ENCODE measurements at regions not wholly inside any gene's neighbourhood (a gene's known extent, or its start where the extent isn't known, plus 50 kb on each side); places are given as distances from the start of the nearest gene placed in this dataset.
"Not testable (repeated sequence)": the region's sequence is repeated elsewhere in the genome, so short reads cannot be mapped to it uniquely, and the experiment has no call there.

DNA sequence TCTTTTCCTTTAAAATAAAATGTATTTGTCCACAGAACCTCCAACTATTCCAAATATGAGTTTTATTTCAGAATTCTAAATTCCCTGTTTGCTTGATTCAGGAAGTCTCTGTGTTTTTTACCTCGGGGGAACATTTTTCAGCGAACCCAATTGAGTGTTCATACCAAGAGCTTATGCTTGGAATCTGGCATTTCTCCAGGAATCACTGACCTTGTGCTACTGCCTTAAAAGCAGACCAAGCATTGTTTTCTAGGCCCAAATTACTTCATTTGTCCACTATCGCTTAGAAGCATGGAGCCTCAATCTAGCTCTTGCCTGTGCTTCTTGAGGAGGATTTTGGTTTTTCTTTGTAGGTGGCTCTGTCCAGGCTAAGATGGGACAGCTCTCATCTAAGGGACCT is 59.4 kb downstream of the EBLN1 start:
- no peak overlapping the region for H3K4me3 Mint-ChIP-seq
- no peaks in the 10 kb centered on the region for H3K36me3 Mint-ChIP-seq (ENCODE audit: low read depth)
- no peak overlapping the region for H3K27ac Mint-ChIP-seq

DNA sequence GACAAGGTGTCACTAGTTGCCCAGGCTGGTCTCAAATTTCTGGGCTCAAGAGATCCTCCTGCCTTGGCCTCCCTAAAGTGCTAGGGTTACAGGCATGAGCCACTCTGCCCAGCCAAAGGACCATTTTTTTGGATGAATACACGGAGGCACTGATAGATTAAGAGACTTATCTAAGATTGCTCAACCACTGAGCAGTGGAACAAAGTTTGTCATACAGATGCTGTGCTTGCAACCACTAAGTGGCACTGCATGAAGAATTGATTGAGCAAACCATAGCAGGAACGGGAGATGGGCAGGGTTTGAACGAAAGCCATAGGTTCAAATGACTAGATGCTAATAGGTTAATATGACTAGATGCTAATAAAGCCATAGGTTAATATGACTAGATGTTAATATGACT is 61.1 kb downstream of the EBLN1 start:
- peaks cover 24% of the 10 kb centered on the region for H3K27me3 Mint-ChIP-seq
- no peak for DNase-seq
- no peak overlapping the region for H3K4me3 Mint-ChIP-seq

More for the DNA sequence above, 59.4 kb downstream of the EBLN1 start:
- ATAC-seq (no peak), DNase-seq (no peak)
- Mint-ChIP-seq H3K27me3 (peaks cover 15% of the 10 kb centered on the region), H3K4me1 (peaks cover 7% of the 10 kb centered on the region)
- H3K9me3 ChIP-seq (ENCODE audit: control insufficient read depth, low read length, poor library complexity, severe bottlenecking): no peaks in the 10 kb centered on the region

GRCh38 chr10:22152403-22152802 is 65.4 kb downstream of the EBLN1 start:
- no peak overlapping the region for H3K4me3 Mint-ChIP-seq
- DNase-seq: no peak

More for the DNA sequence above, 61.1 kb downstream of the EBLN1 start:
- no peaks in the 10 kb centered on the region for H3K9me3 ChIP-seq (ENCODE audit: control insufficient read depth, low read length, poor library complexity, severe bottlenecking)
- no peak for ATAC-seq
- Mint-ChIP-seq H3K36me3 (ENCODE audit: low read depth) (no peaks in the 10 kb centered on the region), H3K4me1 (peaks cover 7% of the 10 kb centered on the region), H3K27ac (no peak overlapping the region)

DNA sequence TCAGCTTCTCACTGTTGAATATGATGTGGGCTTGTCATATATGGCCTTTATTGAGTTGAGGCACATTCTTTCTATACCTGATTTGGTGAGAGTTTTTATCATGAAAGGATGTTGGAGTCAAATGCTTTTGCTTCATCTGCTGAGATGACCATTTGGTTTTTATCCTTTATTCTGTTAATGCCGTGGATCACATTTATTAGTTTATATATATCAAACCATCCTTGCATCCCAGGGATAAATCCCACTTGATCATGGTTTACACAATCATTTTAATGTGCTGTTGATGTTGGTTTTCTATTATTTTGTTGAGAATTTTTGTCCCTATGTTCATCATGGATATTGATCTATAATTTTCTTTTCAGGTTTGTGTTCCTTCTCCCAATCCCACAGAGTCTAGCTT is 67.0 kb downstream of the EBLN1 start:
- Mint-ChIP-seq H3K4me1 (no peaks in the 10 kb centered on the region), H3K4me3 (no peak overlapping the region), H3K36me3 (ENCODE audit: low read depth) (no peaks in the 10 kb centered on the region), H3K27me3 (peaks cover 18% of the 10 kb centered on the region), H3K27ac (no peak overlapping the region)
- ATAC-seq (no peak), DNase-seq (no peak)
- no peaks in the 10 kb centered on the region for H3K9me3 ChIP-seq (ENCODE audit: control insufficient read depth, low read length, poor library complexity, severe bottlenecking)

More at GRCh38 chr10:22152403-22152802, 65.4 kb downstream of the EBLN1 start:
- H3K36me3 Mint-ChIP-seq (ENCODE audit: low read depth): no peaks in the 10 kb centered on the region
- H3K9me3 ChIP-seq (ENCODE audit: control insufficient read depth, low read length, poor library complexity, severe bottlenecking): no peaks in the 10 kb centered on the region
- H3K4me1 Mint-ChIP-seq: no peaks in the 10 kb centered on the region
- H3K27ac Mint-ChIP-seq: no peak overlapping the region
- ATAC-seq: no peak
- peaks cover 29% of the 10 kb centered on the region for H3K27me3 Mint-ChIP-seq

DNA sequence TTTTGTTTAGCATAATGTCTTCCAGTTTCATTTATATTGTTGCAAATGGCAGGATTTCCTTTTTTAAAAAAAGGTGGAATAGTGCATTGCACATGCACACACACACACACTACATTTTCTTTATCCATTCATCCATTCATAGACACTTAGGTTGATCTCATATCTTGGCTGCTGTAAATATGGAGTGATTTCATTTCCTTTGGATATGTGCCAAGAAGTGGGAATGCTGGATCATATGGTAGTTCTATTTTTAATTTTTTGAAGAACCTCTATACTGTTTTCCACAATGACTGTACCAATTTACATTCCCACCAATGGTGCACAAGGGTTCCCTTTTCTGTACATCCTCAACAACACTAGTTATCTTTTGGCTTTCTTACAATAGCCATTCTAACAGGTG is 68.9 kb downstream of the EBLN1 start:
- H3K9me3 ChIP-seq (ENCODE audit: control insufficient read depth, low read length, poor library complexity, severe bottlenecking): no peaks in the 10 kb centered on the region
- H3K27me3 Mint-ChIP-seq: peaks cover 15% of the 10 kb centered on the region
- H3K4me1 Mint-ChIP-seq: no peaks in the 10 kb centered on the region
- DNase-seq: no peak
- no peaks in the 10 kb centered on the region for H3K36me3 Mint-ChIP-seq (ENCODE audit: low read depth)
- no peak overlapping the region for H3K27ac Mint-ChIP-seq
- H3K4me3 Mint-ChIP-seq: no peak overlapping the region
- ATAC-seq: no peak

GRCh38 chr10:22145873-22146272 is 71.9 kb downstream of the EBLN1 start:
- not testable (repeated sequence) for H3K36me3 Mint-ChIP-seq (ENCODE audit: low read depth); H3K27ac Mint-ChIP-seq; H3K4me3 Mint-ChIP-seq; DNase-seq; ATAC-seq; H3K4me1 Mint-ChIP-seq; H3K9me3 ChIP-seq (ENCODE audit: control insufficient read depth, low read length, poor library complexity, severe bottlenecking)
- H3K27me3 Mint-ChIP-seq: peaks cover 11% of the 10 kb centered on the region

- no peak overlapping the region for H3K4me3 Mint-ChIP-seq
- H3K27ac Mint-ChIP-seq: no peak overlapping the region
- DNase-seq (no peak), ATAC-seq (no peak)
- no peaks in the 10 kb centered on the region for H3K9me3 ChIP-seq (ENCODE audit: control insufficient read depth, low read length, poor library complexity, severe bottlenecking)
- peaks cover 4% of the 10 kb centered on the region for H3K36me3 Mint-ChIP-seq (ENCODE audit: low read depth)
- H3K4me1 Mint-ChIP-seq: peaks cover 9% of the 10 kb centered on the region
- H3K27me3 Mint-ChIP-seq: peaks cover 56% of the 10 kb centered on the region
Observed at GRCh38 chr10:22137542-22137941, 80.3 kb downstream of the EBLN1 start.

- Mint-ChIP-seq H3K27me3 (peaks cover 48% of the 10 kb centered on the region), H3K4me1 (peaks cover 9% of the 10 kb centered on the region), H3K4me3 (no peak overlapping the region), H3K36me3 (ENCODE audit: low read depth) (peaks cover 4% of the 10 kb centered on the region), H3K27ac (no peak overlapping the region)
- no peak for DNase-seq
- no peak for ATAC-seq
- H3K9me3 ChIP-seq (ENCODE audit: control insufficient read depth, low read length, poor library complexity, severe bottlenecking): no peaks in the 10 kb centered on the region
Observed at GRCh38 chr10:22135591-22135990, 82.2 kb downstream of the EBLN1 start.

DNA sequence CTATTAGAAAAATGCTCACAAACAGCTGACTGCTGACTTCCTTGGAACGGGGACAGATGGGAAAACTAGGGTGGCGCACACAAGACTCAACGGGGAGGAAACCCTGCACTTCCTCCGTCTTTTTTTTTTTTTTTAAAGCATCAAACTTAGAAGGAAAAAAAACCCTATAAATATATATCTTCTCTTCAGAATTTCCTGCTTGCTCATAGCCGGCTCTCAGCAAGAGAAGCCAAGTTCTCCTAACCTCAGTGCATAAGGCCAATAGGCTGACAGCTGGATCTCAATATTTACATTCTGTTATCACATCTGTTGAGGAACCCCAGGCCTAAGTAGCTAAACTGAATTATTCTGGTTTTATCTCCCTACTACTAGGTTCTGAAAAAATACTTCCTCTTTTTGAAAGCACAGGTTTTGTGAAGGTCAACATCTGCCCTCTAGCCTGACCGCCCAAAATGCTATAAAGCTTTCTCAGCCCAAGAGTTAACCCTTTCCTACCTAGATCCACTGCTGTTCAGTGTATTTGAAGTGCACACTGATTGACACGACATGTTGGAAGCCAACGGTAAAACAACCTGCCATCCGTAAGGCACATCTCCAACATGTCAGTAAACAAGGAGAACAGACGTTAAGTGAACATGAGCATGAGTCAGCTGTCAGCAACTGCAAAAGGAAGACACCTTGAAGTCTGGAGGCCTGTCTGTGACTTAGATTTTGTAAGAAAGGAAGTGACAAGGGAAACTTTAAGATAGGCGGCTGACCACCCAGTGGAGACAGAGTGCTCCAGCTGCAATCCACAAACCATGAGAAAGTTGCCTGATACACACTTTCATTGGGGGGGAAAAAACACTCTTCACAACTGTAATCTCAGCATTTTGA is 83.8 kb downstream of the EBLN1 start:
- Mint-ChIP-seq H3K4me1 (peaks cover 9% of the 10 kb centered on the region), H3K4me3 (no peak overlapping the region), H3K36me3 (ENCODE audit: low read depth) (peaks cover 4% of the 10 kb centered on the region), H3K27me3 (peaks cover 34% of the 10 kb centered on the region), H3K27ac (no peak overlapping the region)
- ATAC-seq (peak; percentile 16), DNase-seq (no peak)
- no peaks in the 10 kb centered on the region for H3K9me3 ChIP-seq (ENCODE audit: control insufficient read depth, low read length, poor library complexity, severe bottlenecking)

- ATAC-seq; H3K4me1 Mint-ChIP-seq; DNase-seq; H3K9me3 ChIP-seq (ENCODE audit: control insufficient read depth, low read length, poor library complexity, severe bottlenecking); H3K4me3 Mint-ChIP-seq; H3K27ac Mint-ChIP-seq; H3K36me3 Mint-ChIP-seq (ENCODE audit: low read depth): not testable (repeated sequence)
- H3K27me3 Mint-ChIP-seq: peaks cover 25% of the 10 kb centered on the region
Observed at GRCh38 chr10:22130824-22131223, 87.0 kb downstream of the EBLN1 start.

GRCh38 chr10:22129612-22130011 is 88.2 kb downstream of the EBLN1 start:
- not testable (repeated sequence) for H3K4me1 Mint-ChIP-seq; H3K9me3 ChIP-seq (ENCODE audit: control insufficient read depth, low read length, poor library complexity, severe bottlenecking); H3K4me3 Mint-ChIP-seq; H3K27ac Mint-ChIP-seq; ATAC-seq; DNase-seq; H3K36me3 Mint-ChIP-seq (ENCODE audit: low read depth)
- peaks cover 15% of the 10 kb centered on the region for H3K27me3 Mint-ChIP-seq

DNA sequence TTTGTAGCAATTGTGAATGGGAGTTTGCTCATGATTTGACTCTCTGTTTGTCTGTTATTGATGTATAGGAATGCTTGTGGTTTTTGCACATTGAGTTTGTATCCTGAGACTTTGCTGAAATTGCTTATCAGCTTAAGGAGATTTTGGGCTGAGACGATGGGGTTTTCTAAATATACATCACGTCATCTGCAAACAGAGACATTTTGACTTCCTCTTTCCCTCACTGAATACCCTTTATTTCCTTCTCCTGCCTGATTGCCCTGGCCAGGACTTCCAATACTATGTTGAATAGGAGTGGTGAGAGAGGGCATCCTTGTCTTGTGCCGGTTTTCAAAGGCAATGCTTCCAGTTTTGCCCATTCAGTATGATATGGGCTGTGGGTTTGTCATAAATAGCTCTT is 96.6 kb downstream of the EBLN1 start:
- not testable (repeated sequence) for DNase-seq; H3K27ac Mint-ChIP-seq; H3K36me3 Mint-ChIP-seq (ENCODE audit: low read depth); ATAC-seq; H3K9me3 ChIP-seq (ENCODE audit: control insufficient read depth, low read length, poor library complexity, severe bottlenecking); H3K4me3 Mint-ChIP-seq; H3K27me3 Mint-ChIP-seq; H3K4me1 Mint-ChIP-seq

- ATAC-seq; H3K4me1 Mint-ChIP-seq; DNase-seq; H3K36me3 Mint-ChIP-seq (ENCODE audit: low read depth); H3K9me3 ChIP-seq (ENCODE audit: control insufficient read depth, low read length, poor library complexity, severe bottlenecking); H3K27ac Mint-ChIP-seq; H3K4me3 Mint-ChIP-seq: not testable (repeated sequence)
- peaks cover 13% of the 10 kb centered on the region for H3K27me3 Mint-ChIP-seq
Observed at GRCh38 chr10:22120072-22120471, 97.7 kb downstream of the EBLN1 start.

DNA sequence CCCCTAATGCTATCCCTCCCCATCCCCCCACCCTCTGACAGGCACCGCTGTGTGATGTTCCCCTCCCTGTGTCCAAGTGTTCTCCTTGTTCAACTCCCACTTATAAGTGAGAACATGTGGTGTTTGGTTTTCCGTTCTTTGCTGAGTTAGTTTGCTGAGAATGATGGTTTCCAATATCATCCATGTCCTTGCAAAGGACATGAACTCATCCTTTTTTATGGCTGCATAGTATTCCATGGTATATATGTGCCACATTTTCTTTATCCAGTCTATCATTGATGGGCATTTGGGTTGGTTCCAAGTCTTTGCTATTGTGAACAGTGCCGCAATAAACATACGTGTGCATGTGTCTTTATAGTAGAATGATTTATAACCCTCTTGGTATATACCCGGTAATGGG is 98.2 kb downstream of the EBLN1 start:
- H3K36me3 Mint-ChIP-seq (ENCODE audit: low read depth); H3K27ac Mint-ChIP-seq; H3K4me1 Mint-ChIP-seq; ATAC-seq; DNase-seq; H3K9me3 ChIP-seq (ENCODE audit: control insufficient read depth, low read length, poor library complexity, severe bottlenecking); H3K4me3 Mint-ChIP-seq: not testable (repeated sequence)
- H3K27me3 Mint-ChIP-seq: peaks cover 18% of the 10 kb centered on the region
